ENCODE measurements at regions not wholly inside any gene's neighbourhood (a gene's known extent, or its start where the extent isn't known, plus 50 kb on each side); places are given as distances from the start of the nearest gene placed in this dataset.

DNA sequence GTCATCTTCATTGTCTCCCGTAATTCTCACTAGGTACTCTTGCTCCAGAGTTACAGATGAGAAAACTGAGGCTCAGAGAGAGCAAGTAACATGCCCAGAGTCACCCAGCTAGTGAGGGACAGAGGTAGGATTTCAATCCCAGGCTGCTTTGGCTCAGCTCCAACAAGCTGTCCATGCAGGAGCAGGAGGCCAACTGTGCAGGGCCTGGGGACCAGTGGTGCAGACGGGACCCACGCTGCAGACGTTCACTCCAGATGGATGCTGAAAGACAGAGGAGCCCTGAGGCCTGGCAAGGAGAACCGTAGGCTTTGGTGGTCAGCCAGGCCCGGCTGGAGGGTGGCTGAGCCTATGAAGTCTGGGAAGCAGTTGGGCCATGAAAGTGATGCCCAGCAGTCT lies 102.6 kb downstream of the MCFD2 start:
- no peaks in the 10 kb centered on the region for H3K36me3 Mint-ChIP-seq (ENCODE audit: low read depth)
- peaks cover 34% of the 10 kb centered on the region for H3K27me3 Mint-ChIP-seq (ENCODE audit: low read depth, poor library complexity)
- no peak overlapping the region for H3K27ac Mint-ChIP-seq
- no peak overlapping the region for H3K4me3 Mint-ChIP-seq
- peaks cover 8% of the 10 kb centered on the region for H3K9me3 Mint-ChIP-seq
- DNase-seq, result no peak
- TF ChIP-seq, protein P1, sequence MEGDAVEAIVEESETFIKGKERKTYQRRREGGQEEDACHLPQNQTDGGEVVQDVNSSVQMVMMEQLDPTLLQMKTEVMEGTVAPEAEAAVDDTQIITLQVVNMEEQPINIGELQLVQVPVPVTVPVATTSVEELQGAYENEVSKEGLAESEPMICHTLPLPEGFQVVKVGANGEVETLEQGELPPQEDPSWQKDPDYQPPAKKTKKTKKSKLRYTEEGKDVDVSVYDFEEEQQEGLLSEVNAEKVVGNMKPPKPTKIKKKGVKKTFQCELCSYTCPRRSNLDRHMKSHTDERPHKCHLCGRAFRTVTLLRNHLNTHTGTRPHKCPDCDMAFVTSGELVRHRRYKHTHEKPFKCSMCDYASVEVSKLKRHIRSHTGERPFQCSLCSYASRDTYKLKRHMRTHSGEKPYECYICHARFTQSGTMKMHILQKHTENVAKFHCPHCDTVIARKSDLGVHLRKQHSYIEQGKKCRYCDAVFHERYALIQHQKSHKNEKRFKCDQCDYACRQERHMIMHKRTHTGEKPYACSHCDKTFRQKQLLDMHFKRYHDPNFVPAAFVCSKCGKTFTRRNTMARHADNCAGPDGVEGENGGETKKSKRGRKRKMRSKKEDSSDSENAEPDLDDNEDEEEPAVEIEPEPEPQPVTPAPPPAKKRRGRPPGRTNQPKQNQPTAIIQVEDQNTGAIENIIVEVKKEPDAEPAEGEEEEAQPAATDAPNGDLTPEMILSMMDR (IDR thresholded peaks at IDR 0.05), result no peak
- H3K4me1 Mint-ChIP-seq, result peaks cover 12% of the 10 kb centered on the region
